WTC11 (cell line): ENCODE measurements at regions not wholly inside any gene's neighbourhood (a gene's known extent, or its start where the extent isn't known, plus 50 kb on each side); places are given as distances from the start of the nearest gene placed in this dataset.

Experiments used
- ATAC-seq: fragments of 200-7000 bp; cut with Tn5 transposase; 2 replicates; pipeline ENCODE4 v1.10.0; 2021; ENCODE audit warnings: mild to moderate bottlenecking, moderate library complexity
- CTCF ChIA-PET: fragments of 300-600 bp; sonication (Branson Sonifier 250); formaldehyde crosslinking; loops from one replicate; lab custom pipeline; 2021; ENCODE audit warnings: antibody characterized with exemption; lab: Charles Lee
- POLR2A ChIA-PET: fragments of 350-600 bp; sonication (Branson Sonifier 250); formaldehyde crosslinking; loops from one replicate; lab custom pipeline; 2021; ENCODE audit warnings: antibody characterized with exemption; lab: Charles Lee
- DNase-seq: peaks from one replicate; pipeline ENCODE4 v3.0.0; 2021; ENCODE audit warnings: low spot score
- H3K27ac Mint-ChIP-seq: 2 replicates; pipeline ENCODE4 v1.8.0; 2021; ENCODE audit warnings: mixed read lengths
- H3K27me3 Mint-ChIP-seq: 2 replicates; pipeline ENCODE4 v1.8.0; 2021; ENCODE audit warnings: low read depth, mild to moderate bottlenecking, moderate library complexity, mixed read lengths
- H3K36me3 Mint-ChIP-seq: 2 replicates; pipeline ENCODE4 v1.8.0; 2021; ENCODE audit warnings: mixed read lengths
- H3K4me1 Mint-ChIP-seq: 2 replicates; pipeline ENCODE4 v1.8.0; 2022; ENCODE audit warnings: mixed read lengths
- H3K4me3 Mint-ChIP-seq: 2 replicates; pipeline ENCODE4 v1.8.0; 2021; ENCODE audit warnings: mild to moderate bottlenecking, moderate library complexity, mixed read lengths
- H3K9me3 Mint-ChIP-seq: 2 replicates; pipeline ENCODE4 v1.8.0; 2021; ENCODE audit warnings: mixed read lengths
- ARID4B ChIP-seq: sonication (generic); formaldehyde crosslinking; IDR thresholded peaks from 2 replicates; pipeline ENCODE4 v1.8.0; 2023; ENCODE audit warnings: missing genetic modification reagents, mild to moderate bottlenecking, borderline replicate concordance
- ESRRA ChIP-seq: sonication (generic); formaldehyde crosslinking; IDR thresholded peaks from 2 replicates; pipeline ENCODE4 v1.8.1; 2022; ENCODE audit warnings: mild to moderate bottlenecking, missing genetic modification reagents, borderline replicate concordance
- MLX ChIP-seq: sonication (generic); formaldehyde crosslinking; IDR thresholded peaks from 2 replicates; pipeline ENCODE4 v1.8.1; 2023; ENCODE audit warnings: mild to moderate bottlenecking, missing genetic modification reagents, moderate library complexity
- SP1 ChIP-seq: sonication (generic); formaldehyde crosslinking; conservative IDR thresholded peaks from 2 replicates; pipeline ENCODE4 v1.8.1; 2022; ENCODE audit warnings: missing genetic modification reagents
- ZNF263 ChIP-seq: sonication (generic); formaldehyde crosslinking; IDR thresholded peaks from 2 replicates; pipeline ENCODE4 v1.8.1; 2022; ENCODE audit warnings: low read depth, mild to moderate bottlenecking, moderate library complexity, missing genetic modification reagents
- TF ChIP-seq, protein P1 (sequence below): sonication (generic); formaldehyde crosslinking; conservative IDR thresholded peaks from 2 replicates; pipeline ENCODE4 v1.8.1; 2023; ENCODE audit warnings: mild to moderate bottlenecking, low read depth, missing genetic modification reagents, moderate library complexity
- TF ChIP-seq, protein P2 (sequence below): sonication (generic); formaldehyde crosslinking; IDR thresholded peaks from 2 replicates; pipeline ENCODE4 v1.8.0; 2022; ENCODE audit warnings: missing genetic modification reagents

GRCh38 chr11:96940227-96940626, 550.4 kb downstream of the JRKL start:
- ATAC-seq (no peak), DNase-seq (no peak)
- TF ChIP-seq, protein P1, sequence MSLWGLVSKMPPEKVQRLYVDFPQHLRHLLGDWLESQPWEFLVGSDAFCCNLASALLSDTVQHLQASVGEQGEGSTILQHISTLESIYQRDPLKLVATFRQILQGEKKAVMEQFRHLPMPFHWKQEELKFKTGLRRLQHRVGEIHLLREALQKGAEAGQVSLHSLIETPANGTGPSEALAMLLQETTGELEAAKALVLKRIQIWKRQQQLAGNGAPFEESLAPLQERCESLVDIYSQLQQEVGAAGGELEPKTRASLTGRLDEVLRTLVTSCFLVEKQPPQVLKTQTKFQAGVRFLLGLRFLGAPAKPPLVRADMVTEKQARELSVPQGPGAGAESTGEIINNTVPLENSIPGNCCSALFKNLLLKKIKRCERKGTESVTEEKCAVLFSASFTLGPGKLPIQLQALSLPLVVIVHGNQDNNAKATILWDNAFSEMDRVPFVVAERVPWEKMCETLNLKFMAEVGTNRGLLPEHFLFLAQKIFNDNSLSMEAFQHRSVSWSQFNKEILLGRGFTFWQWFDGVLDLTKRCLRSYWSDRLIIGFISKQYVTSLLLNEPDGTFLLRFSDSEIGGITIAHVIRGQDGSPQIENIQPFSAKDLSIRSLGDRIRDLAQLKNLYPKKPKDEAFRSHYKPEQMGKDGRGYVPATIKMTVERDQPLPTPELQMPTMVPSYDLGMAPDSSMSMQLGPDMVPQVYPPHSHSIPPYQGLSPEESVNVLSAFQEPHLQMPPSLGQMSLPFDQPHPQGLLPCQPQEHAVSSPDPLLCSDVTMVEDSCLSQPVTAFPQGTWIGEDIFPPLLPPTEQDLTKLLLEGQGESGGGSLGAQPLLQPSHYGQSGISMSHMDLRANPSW (CRISPR knock-in tag) = no peak
- no peak for TF ChIP-seq MLX (CRISPR knock-in tag)
- ChIA-PET CTCF (no interaction called here), POLR2A (no interaction called here)
- Mint-ChIP-seq H3K36me3 (no peaks in the 10 kb centered on the region), H3K4me1 (no peaks in the 10 kb centered on the region), H3K27me3 (no peaks in the 10 kb centered on the region), H3K9me3 (no peaks in the 10 kb centered on the region), H3K27ac (no peak overlapping the region), H3K4me3 (no peak overlapping the region)

DNA sequence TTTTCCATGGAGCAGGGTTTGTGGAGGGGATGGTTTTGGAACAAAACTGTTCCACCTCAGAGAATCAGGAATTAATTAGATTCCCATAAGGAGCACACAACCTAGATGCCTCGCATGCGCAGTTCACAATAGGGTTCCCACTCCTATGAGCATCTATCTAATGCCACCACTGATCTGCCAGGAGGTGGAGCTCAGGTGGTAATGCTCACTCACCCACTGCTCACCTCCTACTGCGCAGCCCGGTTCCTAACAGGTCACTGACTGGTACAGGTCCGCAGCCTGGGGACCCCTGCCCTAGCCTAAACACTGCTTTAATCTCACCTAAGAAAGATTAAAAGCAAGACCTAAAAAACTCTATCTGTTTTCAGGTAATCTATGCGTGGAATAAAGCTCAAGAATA, 553.0 kb downstream of the JRKL start:
- ChIA-PET POLR2A (no interaction called here), CTCF (interaction anchor here (0.8 to 1.9 kb wide), 3 partner anchors 198 to 480 kb away, joined by 3 to 5 read pairs (median 3); no protein-coding TSS in a partner anchor)
- H3K27ac Mint-ChIP-seq = no peak overlapping the region
- no peaks in the 10 kb centered on the region for H3K36me3 Mint-ChIP-seq
- ATAC-seq (peak; percentile 58), DNase-seq (peak; percentile 12)
- no peaks in the 10 kb centered on the region for H3K4me1 Mint-ChIP-seq
- no peak for TF ChIP-seq ARID4B
- TF ChIP-seq, protein P2, sequence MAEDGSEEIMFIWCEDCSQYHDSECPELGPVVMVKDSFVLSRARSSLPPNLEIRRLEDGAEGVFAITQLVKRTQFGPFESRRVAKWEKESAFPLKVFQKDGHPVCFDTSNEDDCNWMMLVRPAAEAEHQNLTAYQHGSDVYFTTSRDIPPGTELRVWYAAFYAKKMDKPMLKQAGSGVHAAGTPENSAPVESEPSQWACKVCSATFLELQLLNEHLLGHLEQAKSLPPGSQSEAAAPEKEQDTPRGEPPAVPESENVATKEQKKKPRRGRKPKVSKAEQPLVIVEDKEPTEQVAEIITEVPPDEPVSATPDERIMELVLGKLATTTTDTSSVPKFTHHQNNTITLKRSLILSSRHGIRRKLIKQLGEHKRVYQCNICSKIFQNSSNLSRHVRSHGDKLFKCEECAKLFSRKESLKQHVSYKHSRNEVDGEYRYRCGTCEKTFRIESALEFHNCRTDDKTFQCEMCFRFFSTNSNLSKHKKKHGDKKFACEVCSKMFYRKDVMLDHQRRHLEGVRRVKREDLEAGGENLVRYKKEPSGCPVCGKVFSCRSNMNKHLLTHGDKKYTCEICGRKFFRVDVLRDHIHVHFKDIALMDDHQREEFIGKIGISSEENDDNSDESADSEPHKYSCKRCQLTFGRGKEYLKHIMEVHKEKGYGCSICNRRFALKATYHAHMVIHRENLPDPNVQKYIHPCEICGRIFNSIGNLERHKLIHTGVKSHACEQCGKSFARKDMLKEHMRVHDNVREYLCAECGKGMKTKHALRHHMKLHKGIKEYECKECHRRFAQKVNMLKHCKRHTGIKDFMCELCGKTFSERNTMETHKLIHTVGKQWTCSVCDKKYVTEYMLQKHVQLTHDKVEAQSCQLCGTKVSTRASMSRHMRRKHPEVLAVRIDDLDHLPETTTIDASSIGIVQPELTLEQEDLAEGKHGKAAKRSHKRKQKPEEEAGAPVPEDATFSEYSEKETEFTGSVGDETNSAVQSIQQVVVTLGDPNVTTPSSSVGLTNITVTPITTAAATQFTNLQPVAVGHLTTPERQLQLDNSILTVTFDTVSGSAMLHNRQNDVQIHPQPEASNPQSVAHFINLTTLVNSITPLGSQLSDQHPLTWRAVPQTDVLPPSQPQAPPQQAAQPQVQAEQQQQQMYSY (CRISPR knock-in tag) = no peak
- no peak for TF ChIP-seq MLX (CRISPR knock-in tag)
- TF ChIP-seq ZNF263 (CRISPR knock-in tag) = no peak
- TF ChIP-seq SP1 (CRISPR knock-in tag) = no peak
- no peak for TF ChIP-seq ESRRA (CRISPR knock-in tag)
- TF ChIP-seq, protein P1 (CRISPR knock-in tag) = no peak
- H3K27me3 Mint-ChIP-seq = no peaks in the 10 kb centered on the region
- H3K9me3 Mint-ChIP-seq = no peaks in the 10 kb centered on the region
- no peak overlapping the region for H3K4me3 Mint-ChIP-seq
